GM18858 (cell line): ENCODE measurements at regions not wholly inside any gene's neighbourhood (a gene's known extent, or its start where the extent isn't known, plus 50 kb on each side); places are given as distances from the start of the nearest gene placed in this dataset.

Source experiments
- ATAC-seq: cut with Tn5 transposase; IDR thresholded peaks from one replicate; pipeline ENCODE4 v1.9.1; 2021; ENCODE audit not compliant: unreplicated experiment

DNA sequence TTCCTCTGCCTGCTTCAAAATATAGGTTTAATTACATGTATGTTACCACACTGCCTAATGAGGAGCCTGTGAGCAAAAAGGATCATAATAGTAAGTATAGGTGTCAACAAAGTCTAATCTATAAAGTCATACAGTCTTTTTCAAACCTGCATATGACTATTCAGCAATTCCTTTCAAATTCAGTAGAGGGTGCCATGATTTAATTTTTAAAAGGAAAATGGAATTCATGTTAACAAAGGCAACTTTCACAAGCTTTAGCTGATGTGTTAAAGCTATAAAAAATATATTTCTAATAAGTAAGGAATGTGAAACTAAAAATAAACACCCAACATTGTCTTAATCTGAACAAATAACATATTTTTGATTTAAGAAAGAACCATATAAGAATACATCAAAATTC is 52.1 kb downstream of the MPP7 start:
- no peak for ATAC-seq

DNA sequence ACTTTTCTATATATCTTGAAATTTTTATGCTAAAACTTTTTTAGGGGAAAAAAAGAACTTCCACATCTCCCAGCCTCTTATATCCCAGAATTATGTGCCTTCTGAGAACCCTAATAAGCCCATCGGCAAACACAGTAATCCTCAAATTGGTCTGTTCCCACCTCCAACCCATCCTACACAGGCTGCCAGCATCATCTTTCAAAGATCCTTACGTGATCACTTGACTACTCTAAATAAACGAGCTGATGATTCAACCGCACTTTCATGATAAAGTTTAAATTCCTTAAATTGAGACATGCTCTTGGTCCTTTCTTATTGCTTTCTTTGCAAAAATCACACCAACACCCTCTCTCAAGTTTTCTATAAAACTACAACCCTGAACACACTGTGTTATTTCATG is 52.5 kb downstream of the MPP7 start:
- ATAC-seq: no peak

DNA sequence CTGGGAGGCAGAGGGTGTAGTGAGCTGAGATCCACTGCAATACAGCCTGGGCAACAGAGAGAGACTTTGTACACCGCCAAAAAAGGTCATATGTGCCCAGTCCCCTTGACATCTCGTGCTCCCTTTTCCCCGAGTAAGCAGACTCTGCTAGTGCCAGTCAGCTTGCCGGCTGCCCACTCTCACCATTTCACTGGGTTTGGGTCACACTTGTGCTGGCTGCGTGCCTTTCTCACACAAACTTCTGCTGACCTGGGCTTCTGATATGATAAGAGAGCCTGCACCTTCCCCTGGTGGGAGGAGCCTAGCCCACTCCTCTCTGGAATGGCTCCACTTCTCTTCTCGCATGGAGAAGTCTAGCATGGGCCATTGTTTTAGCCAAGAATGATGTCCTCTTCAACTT is 53.4 kb downstream of the MPP7 start:
- ATAC-seq: no peak

- no peak for ATAC-seq
These were observed 54.8 kb downstream of the MPP7 start for GRCh38 chr10:28248092-28248491.

DNA sequence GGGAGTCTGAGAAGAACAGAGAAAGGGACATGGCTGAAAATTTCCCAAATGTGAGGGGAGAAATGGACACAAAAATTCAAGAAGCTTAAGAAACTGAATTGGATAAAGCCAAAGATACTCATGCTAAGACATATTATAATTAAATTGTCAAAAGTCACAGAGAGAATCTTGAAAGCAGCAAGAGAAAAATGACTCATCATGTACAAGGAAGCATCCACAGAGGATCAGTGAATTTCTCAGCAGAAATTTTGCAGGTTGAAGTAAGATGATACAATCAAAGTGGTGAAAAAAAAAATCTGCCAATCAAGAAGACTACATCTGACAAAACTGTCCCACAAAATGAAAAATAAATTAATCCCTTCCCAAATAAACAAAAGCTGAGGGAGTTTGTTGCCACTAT is 56.8 kb downstream of the MPP7 start:
- no peak for ATAC-seq

- no peak for ATAC-seq
These were observed 58.9 kb downstream of the MPP7 start for GRCh38 chr10:28243923-28244322.

DNA sequence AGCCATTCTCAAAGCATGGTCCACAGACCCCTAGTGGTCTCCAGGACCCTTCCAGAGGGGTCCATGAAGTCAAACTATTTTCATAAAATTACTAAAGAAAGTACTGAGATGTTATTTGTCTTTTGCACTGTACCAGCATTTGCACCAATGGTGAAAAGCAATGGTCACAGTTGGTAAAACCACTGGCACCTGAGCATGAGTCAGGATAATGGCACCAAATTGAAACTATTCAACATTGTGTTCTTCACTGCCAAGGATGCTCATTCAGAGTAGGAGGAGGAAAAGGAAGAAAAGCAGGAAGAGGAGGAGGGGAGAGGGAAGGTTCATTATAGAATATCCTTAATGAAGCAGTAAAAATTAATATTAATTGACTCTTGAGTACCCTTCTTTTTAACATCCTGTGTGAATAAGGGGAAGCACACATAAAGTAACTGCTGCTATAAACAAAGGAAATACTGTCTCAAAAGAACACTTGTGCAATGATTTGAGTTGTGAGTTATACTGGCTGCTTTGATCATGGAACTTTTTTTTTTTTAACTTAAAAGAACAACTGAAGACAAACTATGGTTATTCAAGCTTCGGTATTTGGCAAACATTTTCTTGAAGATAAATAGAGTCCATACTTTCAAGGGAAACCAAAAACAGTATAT is 60.2 kb downstream of the MPP7 start:
- no peak for ATAC-seq

DNA sequence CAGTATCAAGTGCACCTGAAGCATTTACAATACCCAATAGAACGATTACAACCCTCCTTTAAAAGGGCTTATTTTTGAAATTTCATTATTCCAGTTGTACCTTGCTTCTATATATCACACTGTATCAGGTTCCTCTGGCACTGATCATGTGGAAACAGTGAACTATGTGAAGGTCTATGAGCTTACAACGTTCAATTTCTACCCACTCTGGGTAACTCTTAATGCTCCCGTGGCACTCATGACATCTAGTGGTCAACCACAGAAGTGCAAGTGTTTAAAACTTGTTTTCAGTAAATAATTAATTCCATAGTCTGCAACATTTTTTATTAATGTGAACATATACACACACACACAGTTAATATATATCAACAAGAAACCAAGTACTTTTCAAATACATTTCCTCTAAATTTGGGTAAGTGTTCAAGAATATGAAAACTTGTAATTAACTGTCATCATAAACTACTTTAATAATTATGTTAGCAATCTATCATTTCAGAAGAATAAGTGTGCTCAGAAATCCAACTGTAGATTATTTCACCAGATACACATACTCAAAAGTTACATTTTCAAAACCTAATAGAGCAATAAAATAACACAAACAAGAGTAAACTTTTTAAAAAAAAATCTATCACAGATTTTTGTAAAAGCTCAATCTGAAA is 61.0 kb downstream of the MPP7 start:
- ATAC-seq: peak; percentile 62

DNA sequence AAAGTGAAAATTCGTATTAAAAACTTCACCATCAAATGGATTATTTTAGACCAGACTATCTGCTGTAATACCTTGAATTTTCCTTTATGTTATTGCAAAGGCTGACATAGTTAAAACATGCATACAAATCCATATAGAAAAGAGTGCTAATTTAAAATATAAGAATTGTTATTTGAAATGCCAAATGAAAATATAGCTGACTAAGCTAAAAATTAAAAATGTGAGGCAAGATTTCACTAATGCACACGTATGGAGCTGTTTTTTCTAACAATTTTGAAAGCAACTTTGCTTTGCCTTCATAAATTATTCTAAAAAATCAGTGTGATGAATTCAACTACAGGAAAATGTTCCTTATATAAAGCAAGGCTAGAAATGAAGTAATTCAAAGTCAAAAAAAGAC is 62.5 kb downstream of the MPP7 start:
- no peak for ATAC-seq

- no peak for ATAC-seq
These were observed 66.3 kb downstream of the MPP7 start for GRCh38 chr10:28236591-28236990.

- no peak for ATAC-seq
These were observed 82.1 kb downstream of the MPP7 start for GRCh38 chr10:28220811-28221210.

- ATAC-seq: no peak
These were observed 83.6 kb downstream of the MPP7 start for GRCh38 chr10:28219251-28219650.

- ATAC-seq: no peak
These were observed 85.0 kb downstream of the MPP7 start for GRCh38 chr10:28217848-28218247.

DNA sequence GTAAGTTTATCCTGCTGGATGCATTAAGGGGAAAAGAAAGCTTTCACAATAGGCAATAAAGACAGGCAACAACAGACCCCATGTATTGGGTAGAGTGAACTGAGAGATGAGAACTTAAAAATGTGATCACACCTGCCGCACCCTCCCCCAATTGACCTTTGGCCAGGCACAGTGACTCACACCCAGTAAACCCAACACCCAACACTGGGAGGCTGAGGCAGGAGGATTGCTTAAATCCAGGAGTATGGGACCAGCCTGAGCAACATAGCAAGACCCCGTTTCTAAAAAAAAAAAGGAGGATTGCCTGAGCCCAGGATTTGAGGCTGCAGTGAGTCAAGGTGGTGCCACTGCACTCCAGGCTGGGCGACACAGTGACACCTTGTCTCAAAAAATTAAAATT is 86.9 kb downstream of the MPP7 start:
- no peak for ATAC-seq

- ATAC-seq: no peak
These were observed 88.6 kb downstream of the MPP7 start for GRCh38 chr10:28214219-28214618.

- no peak for ATAC-seq
These were observed 91.1 kb downstream of the MPP7 start for GRCh38 chr10:28211759-28212158.

DNA sequence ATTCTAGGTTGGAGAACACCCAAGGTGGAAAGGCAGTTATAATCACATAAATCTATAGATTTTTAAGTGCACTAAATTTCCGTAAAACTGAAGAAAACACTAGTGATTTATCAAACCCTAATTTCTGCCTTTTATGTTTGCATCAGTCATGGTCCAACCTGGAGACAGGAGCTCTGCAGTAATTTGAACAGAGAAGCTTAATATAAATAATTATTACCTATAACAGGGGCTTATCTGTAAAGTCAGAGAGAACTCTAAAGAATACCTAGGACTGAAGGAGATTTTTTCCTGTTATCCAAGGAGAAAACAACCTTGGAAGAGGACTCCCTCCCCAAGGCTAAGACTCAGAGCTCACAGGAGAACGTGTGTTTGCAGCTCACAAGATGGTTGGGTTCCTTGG is 95.1 kb downstream of the MPP7 start:
- no peak for ATAC-seq

DNA sequence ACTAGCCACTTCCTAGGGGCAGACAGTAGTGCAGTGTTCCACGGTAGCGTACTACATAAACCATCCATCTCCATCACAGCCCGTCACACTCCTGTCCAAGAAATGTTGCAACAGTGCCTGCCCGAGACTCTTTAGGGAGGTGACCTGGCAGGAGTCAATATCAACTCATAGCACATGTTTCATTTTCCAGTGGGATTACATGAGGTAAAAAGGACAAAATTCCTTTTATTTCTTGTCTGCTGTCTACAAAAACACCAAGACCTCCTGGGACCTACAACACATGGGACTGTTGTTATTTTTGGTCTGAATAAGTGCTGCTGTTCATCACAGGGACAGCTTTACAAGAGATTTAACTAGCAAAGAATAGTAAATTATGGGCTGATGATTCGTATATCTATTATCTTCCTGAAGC is 99.9 kb downstream of the MPP7 start:
- ATAC-seq: no peak

GRCh38 chr10:28201410-28202400 is 101.2 kb downstream of the MPP7 start:
- no peak for ATAC-seq

- ATAC-seq: no peak
These were observed 102.1 kb downstream of the MPP7 start for GRCh38 chr10:28200775-28201174.

DNA sequence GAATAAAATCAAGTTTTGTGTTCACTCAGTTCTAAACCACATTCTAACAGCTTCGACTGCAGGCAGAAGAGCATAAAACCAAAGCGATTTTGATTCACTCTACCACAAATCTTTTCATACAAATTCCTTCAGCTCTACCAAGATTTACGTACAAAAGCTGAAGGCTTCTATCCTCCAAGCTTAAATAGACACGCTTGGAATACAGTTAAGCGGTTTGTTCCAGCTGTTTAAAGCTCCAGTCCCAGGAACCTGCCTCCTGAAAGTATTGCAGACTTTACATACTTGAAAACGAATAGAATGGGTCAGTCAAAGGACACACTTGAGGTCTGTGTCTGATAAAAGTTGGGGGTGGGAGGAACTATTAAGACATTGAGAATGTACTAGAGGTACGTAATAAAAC is 102.9 kb downstream of the MPP7 start:
- no peak for ATAC-seq

GRCh38 chr10:28190196-28190595 is 112.7 kb downstream of the MPP7 start:
- ATAC-seq: no peak
